H9 (cell line): ENCODE measurements at regions not wholly inside any gene's neighbourhood (a gene's known extent, or its start where the extent isn't known, plus 50 kb on each side); places are given as distances from the start of the nearest gene placed in this dataset.

Source experiments
- DNase-seq: peaks from one replicate; pipeline ENCODE4 v3.0.0-alpha.2; 2017
- H2AFZ ChIP-seq: one replicate; pipeline ENCODE4 v1.6.1; 2013; ENCODE audit warnings: mild to moderate bottlenecking, low read length, control low read depth, moderate library complexity
- H2AK5ac ChIP-seq: 2 replicates; pipeline ENCODE4 v1.6.1; 2013; ENCODE audit warnings: low read length, control low read depth, mixed read lengths; ENCODE audit not compliant: insufficient read length
- H2BK120ac ChIP-seq: one replicate; pipeline ENCODE4 v1.6.1; 2013; ENCODE audit warnings: low read depth, mild to moderate bottlenecking, low read length, control low read depth, inconsistent platforms; ENCODE audit not compliant: poor library complexity, severe bottlenecking
- H2BK12ac ChIP-seq: 2 replicates; pipeline ENCODE4 v1.6.1; 2013; ENCODE audit warnings: low read length, control low read depth, mixed read lengths, low read depth; ENCODE audit not compliant: insufficient read length
- H2BK15ac ChIP-seq: 2 replicates; pipeline ENCODE4 v1.6.1; 2013; ENCODE audit warnings: low read depth, low read length, control low read depth
- H2BK20ac ChIP-seq: one replicate; pipeline ENCODE4 v1.6.1; 2013; ENCODE audit warnings: low read depth, mild to moderate bottlenecking, low read length, control low read depth, inconsistent platforms; ENCODE audit not compliant: poor library complexity, severe bottlenecking
- H2BK5ac ChIP-seq: 2 replicates; pipeline ENCODE4 v1.6.1; 2013; ENCODE audit warnings: low read length, control low read depth, mixed read lengths; ENCODE audit not compliant: insufficient read length
- H3K14ac ChIP-seq: 2 replicates; pipeline ENCODE4 v1.6.1; 2013; ENCODE audit warnings: low read length, control low read depth; ENCODE audit not compliant: insufficient read depth
- H3K18ac ChIP-seq: 2 replicates; pipeline ENCODE4 v1.6.1; 2013; ENCODE audit warnings: low read depth, mild to moderate bottlenecking, mixed read lengths, low read length, control low read depth; ENCODE audit not compliant: insufficient read length
- H3K23ac ChIP-seq: 2 replicates; pipeline ENCODE4 v1.6.1; 2013; ENCODE audit warnings: low read length, control low read depth, mixed read lengths, low read depth; ENCODE audit not compliant: insufficient read length
- H3K23me2 ChIP-seq: 2 replicates; pipeline ENCODE4 v1.6.1; 2013; ENCODE audit warnings: low read depth, mild to moderate bottlenecking, mixed read lengths, low read length, control low read depth; ENCODE audit not compliant: insufficient read length, poor library complexity, severe bottlenecking
- H3K27ac ChIP-seq: 2 replicates; pipeline ENCODE4 v1.5.1; 2013; ENCODE audit warnings: low read length, control low read depth, mixed read lengths, low read depth; ENCODE audit not compliant: insufficient read length
- H3K27me3 ChIP-seq: 2 replicates; pipeline ENCODE4 v1.6.1; 2013; ENCODE audit warnings: low read length, control low read depth, inconsistent platforms; ENCODE audit not compliant: insufficient read depth
- H3K4ac ChIP-seq: 2 replicates; pipeline ENCODE4 v1.6.1; 2013; ENCODE audit warnings: low read depth, mild to moderate bottlenecking, control low read depth, inconsistent platforms, low read length, moderate library complexity
- H3K4me1 ChIP-seq: 2 replicates; pipeline ENCODE4 v1.6.1; 2013; ENCODE audit warnings: low read length, control low read depth, inconsistent platforms; ENCODE audit not compliant: insufficient read depth
- H3K4me2 ChIP-seq: 2 replicates; pipeline ENCODE4 v1.6.1; 2013; ENCODE audit warnings: low read length, control low read depth, mixed read lengths; ENCODE audit not compliant: insufficient read length, insufficient read depth
- H3K56ac ChIP-seq: 2 replicates; pipeline ENCODE4 v1.6.1; 2013; ENCODE audit warnings: low read depth, mild to moderate bottlenecking, mixed read lengths, low read length, control low read depth; ENCODE audit not compliant: insufficient read length
- H3K79me1 ChIP-seq: 2 replicates; pipeline ENCODE4 v1.6.1; 2013; ENCODE audit warnings: low read depth, mild to moderate bottlenecking, moderate library complexity, low read length, control low read depth, inconsistent platforms; ENCODE audit not compliant: insufficient read depth, poor library complexity, severe bottlenecking
- H3K79me2 ChIP-seq: 2 replicates; pipeline ENCODE4 v1.6.1; 2013; ENCODE audit warnings: low read length, control low read depth, inconsistent platforms; ENCODE audit not compliant: insufficient read depth
- H3K9ac ChIP-seq: 2 replicates; pipeline ENCODE4 v1.6.1; 2013; ENCODE audit warnings: low read length, control low read depth, mixed read lengths; ENCODE audit not compliant: insufficient read length; ENCODE audit errors: extremely low read depth
- H3K9me3 ChIP-seq: one replicate; pipeline ENCODE4 v1.6.1; 2013; ENCODE audit warnings: low read depth, low read length, inconsistent platforms; ENCODE audit not compliant: control insufficient read depth
- H3T11ph ChIP-seq: one replicate; pipeline ENCODE4 v1.6.1; 2013; ENCODE audit warnings: mild to moderate bottlenecking, low read length, control low read depth, inconsistent platforms
- H4K20me1 ChIP-seq: one replicate; pipeline ENCODE4 v1.6.1; 2013; ENCODE audit not compliant: control insufficient read depth, insufficient read length, insufficient read depth
- H4K5ac ChIP-seq: 2 replicates; pipeline ENCODE4 v1.6.1; 2013; ENCODE audit warnings: low read depth, mild to moderate bottlenecking, mixed read lengths, low read length, control low read depth; ENCODE audit not compliant: insufficient read length
- H4K8ac ChIP-seq: replicated peaks from 2 replicates; pipeline ENCODE4 v1.6.1; 2013; ENCODE audit warnings: low read length, control low read depth, mixed read lengths, low read depth; ENCODE audit not compliant: insufficient read length
- H4K91ac ChIP-seq: 2 replicates; pipeline ENCODE4 v1.6.1; 2013; ENCODE audit warnings: low read depth, mild to moderate bottlenecking, moderate library complexity, mixed read lengths, low read length, control low read depth; ENCODE audit not compliant: insufficient read length
- H3K27ac Mint-ChIP-seq, 3 experiments: 2 replicates in 2 of 3; 3 replicates in 1 of 3; pipeline ENCODE4 v1.8.0; 2020 to 2021; ENCODE audit warnings: mixed read lengths in 3 of 3, mild to moderate bottlenecking in 1 of 3, moderate library complexity in 1 of 3
- H3K27me3 Mint-ChIP-seq: 2 replicates; pipeline ENCODE4 v1.8.0; 2021; ENCODE audit warnings: low read depth, mild to moderate bottlenecking, moderate library complexity, mixed read lengths
- H3K36me3 Mint-ChIP-seq, 3 experiments: 2 replicates in 2 of 3; 3 replicates in 1 of 3; pipeline ENCODE4 v1.8.0; 2020 to 2021; ENCODE audit warnings: low read depth in 3 of 3, mixed read lengths in 3 of 3; ENCODE audit not compliant: insufficient read depth in 1 of 3
- H3K4me1 Mint-ChIP-seq, 2 experiments: 2 replicates each; pipeline ENCODE4 v1.8.0; 2020; ENCODE audit warnings: mixed read lengths in 2 of 2
- H3K4me3 Mint-ChIP-seq, 2 experiments: 2 replicates in 1 of 2; 3 replicates in 1 of 2; pipeline ENCODE4 v1.8.0; 2020 to 2021; ENCODE audit warnings: mild to moderate bottlenecking in 2 of 2, mixed read lengths in 2 of 2, moderate library complexity in 1 of 2
- H3K9me3 Mint-ChIP-seq, 2 experiments: 2 replicates in 1 of 2; 3 replicates in 1 of 2; pipeline ENCODE4 v1.8.0; 2020; ENCODE audit warnings: mild to moderate bottlenecking in 2 of 2, mixed read lengths in 2 of 2, moderate library complexity in 1 of 2
- CTCF ChIP-seq: fragments of 200-600 bp; sonication (generic); conservative IDR thresholded peaks from 3 replicates; pipeline ENCODE4 v1.8.0; 2021; ENCODE audit warnings: antibody characterized with exemption, mild to moderate bottlenecking
- WGBS: extraction: QIAGEN DNeasy Blood & Tissue Kit; methylation state at CpG from one replicate; pipeline ENCODE4 v1.1.7; 2013; ENCODE audit warnings: missing lambda C conversion rate, low lambda C conversion rate, mixed read lengths; ENCODE audit not compliant: insufficient read length; ENCODE audit errors: extremely low coverage; 5-methylcytosine and 5-hydroxymethylcytosine counted together

GRCh38 chr7:138358850-138359341 is 101.2 kb upstream of the TRIM24 start:
- no peak overlapping the region for H2AK5ac ChIP-seq
- no peak overlapping the region for H3K56ac ChIP-seq
- no peak overlapping the region for H4K91ac ChIP-seq
- no CpG with 5 or more reads among the region's 7 CpGs for WGBS
- no peak overlapping the region for H3K4ac ChIP-seq
- H3K79me1 ChIP-seq, result no peaks in the 10 kb centered on the region
- Mint-ChIP-seq H3K27ac (no peak overlapping the region; a peak in 1 of 7 replicates), H3K27me3 (no peaks in the 10 kb centered on the region; the same call in 1 of the 2 replicates), H3K4me3 (no peak overlapping the region), H3K4me1 (peaks cover 10 to 14% of the 10 kb centered on the region in 2 experiments), H3K9me3 (no peaks in the 10 kb centered on the region), H3K36me3 (peaks cover 0 to 4% (median 2%) of the 10 kb centered on the region in 3 experiments; a peak in 1 of 7 replicates)
- H2BK5ac ChIP-seq, result no peak overlapping the region
- TF ChIP-seq CTCF, result no peak
- H3K9ac ChIP-seq, result no peak overlapping the region
- H3K23ac ChIP-seq, result no peak overlapping the region
- H2BK12ac ChIP-seq, result no peak overlapping the region
- no peak overlapping the region for H3K4me2 ChIP-seq
- no peak overlapping the region for H2AFZ ChIP-seq
- no peak overlapping the region for H2BK20ac ChIP-seq
- no peak overlapping the region for H3K14ac ChIP-seq
- no peaks in the 10 kb centered on the region for H3K79me2 ChIP-seq
- H4K20me1 ChIP-seq, result no peaks in the 10 kb centered on the region
- H2BK15ac ChIP-seq, result no peak overlapping the region
- no peaks in the 10 kb centered on the region for H3K9me3 ChIP-seq
- no peak for DNase-seq
- H2BK120ac ChIP-seq, result no peak overlapping the region
- H4K5ac ChIP-seq, result no peak overlapping the region
- H3K23me2 ChIP-seq, result no peaks in the 10 kb centered on the region
- no peak overlapping the region for H3T11ph ChIP-seq
- no peaks in the 10 kb centered on the region for H3K4me1 ChIP-seq
- no peak overlapping the region for H3K27ac ChIP-seq
- H4K8ac ChIP-seq, result no peak overlapping the region
- no peaks in the 10 kb centered on the region for H3K27me3 ChIP-seq
- no peak overlapping the region for H3K18ac ChIP-seq
